Loucy (cell line): ENCODE measurements at regions not wholly inside any gene's neighbourhood (a gene's known extent, or its start where the extent isn't known, plus 50 kb on each side); places are given as distances from the start of the nearest gene placed in this dataset.

ENCODE experiments used
- EZH2phosphoT487 ChIP-seq: fragments of 200-600 bp; IDR thresholded peaks from 2 replicates; pipeline ENCODE4 v1.6.1; 2018; ENCODE audit warnings: antibody characterized with exemption, mild to moderate bottlenecking, moderate library complexity, borderline replicate concordance
- TF ChIP-seq, protein P1 (sequence below): fragments of 200-600 bp; sonication (generic); conservative IDR thresholded peaks from 2 replicates; pipeline ENCODE4 v1.5.1; 2014; ENCODE audit warnings: mild to moderate bottlenecking, antibody characterized with exemption, low read length

DNA sequence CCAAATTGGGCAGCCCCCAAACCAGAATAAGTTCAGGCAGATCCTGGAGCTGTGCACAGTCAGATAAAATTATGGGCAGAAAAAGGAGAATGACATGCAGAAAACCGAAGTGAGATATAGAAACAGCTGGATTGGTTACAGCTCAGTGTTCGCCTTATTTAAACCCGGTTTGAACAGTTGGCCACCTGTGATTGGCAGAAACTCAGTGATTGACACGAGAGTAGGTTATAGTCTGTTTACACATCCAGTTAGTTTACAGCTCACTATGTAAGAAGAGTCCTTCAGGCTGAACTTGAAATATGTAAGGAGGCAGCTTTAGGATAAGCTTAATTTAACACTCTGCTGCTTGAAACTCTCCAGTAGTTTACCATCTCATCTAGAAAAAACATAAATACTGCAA lies 271.6 kb upstream of the ARRDC4 start:
- TF ChIP-seq, protein P1, sequence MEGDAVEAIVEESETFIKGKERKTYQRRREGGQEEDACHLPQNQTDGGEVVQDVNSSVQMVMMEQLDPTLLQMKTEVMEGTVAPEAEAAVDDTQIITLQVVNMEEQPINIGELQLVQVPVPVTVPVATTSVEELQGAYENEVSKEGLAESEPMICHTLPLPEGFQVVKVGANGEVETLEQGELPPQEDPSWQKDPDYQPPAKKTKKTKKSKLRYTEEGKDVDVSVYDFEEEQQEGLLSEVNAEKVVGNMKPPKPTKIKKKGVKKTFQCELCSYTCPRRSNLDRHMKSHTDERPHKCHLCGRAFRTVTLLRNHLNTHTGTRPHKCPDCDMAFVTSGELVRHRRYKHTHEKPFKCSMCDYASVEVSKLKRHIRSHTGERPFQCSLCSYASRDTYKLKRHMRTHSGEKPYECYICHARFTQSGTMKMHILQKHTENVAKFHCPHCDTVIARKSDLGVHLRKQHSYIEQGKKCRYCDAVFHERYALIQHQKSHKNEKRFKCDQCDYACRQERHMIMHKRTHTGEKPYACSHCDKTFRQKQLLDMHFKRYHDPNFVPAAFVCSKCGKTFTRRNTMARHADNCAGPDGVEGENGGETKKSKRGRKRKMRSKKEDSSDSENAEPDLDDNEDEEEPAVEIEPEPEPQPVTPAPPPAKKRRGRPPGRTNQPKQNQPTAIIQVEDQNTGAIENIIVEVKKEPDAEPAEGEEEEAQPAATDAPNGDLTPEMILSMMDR = no peak
- no peak for TF ChIP-seq EZH2phosphoT487
